Adrenal gland (tissue), 9 donors: ENCODE measurements at regions not wholly inside any gene's neighbourhood (a gene's known extent, or its start where the extent isn't known, plus 50 kb on each side); places are given as distances from the start of the nearest gene placed in this dataset.

ENCODE experiments used
- DNase-seq, 7 donors: peaks; one replicate each; pipeline ENCODE4 v3.0.0-alpha.2; 2019 to 2020
- H3K27ac ChIP-seq, 5 donors: fragments of 200-600 bp; sonication (generic) in 4 of 5; 1 replicate in 3 of 5; 2 replicates in 2 of 5; pipeline versions ENCODE4 v1.5.1 to v1.8.0; 2016 to 2020; ENCODE audit warnings: mild to moderate bottlenecking in 1 of 5
- H3K27me3 ChIP-seq: fragments of 200-600 bp; 2 replicates; pipeline ENCODE4 v1.8.0; 2021
- H3K36me3 ChIP-seq, 2 donors: fragments of 200-600 bp; replicated peaks in 1 of 2; 1 replicate in 1 of 2; 2 replicates in 1 of 2; pipeline versions ENCODE4 v1.5.1 to v1.8.0; 2018 to 2022
- H3K4me1 ChIP-seq, 2 donors: fragments of 200-600 bp; replicated peaks in 1 of 2; 1 replicate in 1 of 2; 2 replicates in 1 of 2; pipeline versions ENCODE4 v1.5.1 to v1.8.0; 2018 to 2021
- H3K4me3 ChIP-seq, 4 donors: fragments of 200-600 bp; sonication (generic) in 3 of 4; one replicate each; pipeline ENCODE4 v1.5.1; 2016 to 2018
- H3K9me3 ChIP-seq, 3 donors: fragments of 200-600 bp; sonication (generic) in 1 of 3; replicated peaks in 1 of 3; 1 replicate in 2 of 3; 2 replicates in 1 of 3; pipeline versions ENCODE4 v1.5.1 to v1.8.0; 2016 to 2021
- CTCF ChIP-seq, 6 experiments: fragments of 450-650 bp in 4 of 6; fragments of 200-600 bp in 2 of 6; sonication (generic) in 1 of 6; IDR thresholded peaks; 1 replicate in 5 of 6; 2 replicates in 1 of 6; pipeline versions ENCODE4 v1.5.1 to v1.8.0; 2016 to 2021; ENCODE audit warnings: antibody characterized with exemption in 6 of 6, mild to moderate bottlenecking in 2 of 6, moderate library complexity in 1 of 6
- POLR2A ChIP-seq, 2 donors: fragments of 450-650 bp; IDR thresholded peaks; one replicate each; pipeline ENCODE4 v1.6.1; 2017; ENCODE audit warnings: antibody characterized with exemption in 2 of 2, mild to moderate bottlenecking in 2 of 2, moderate library complexity in 1 of 2
- WGBS, 4 donors: extraction: QIAGEN DNeasy Blood & Tissue Kit in 2 of 4; methylation state at CpG; one replicate each; pipeline versions ENCODE4 v1.1.5 to v1.1.7; 2013 to 2017; 5-methylcytosine and 5-hydroxymethylcytosine counted together
- intact Hi-C, 2 donors: fragments of 100-400 bp; cut with DNase I; formaldehyde crosslinking; loops; one replicate each; pipeline versions ENCODE4 v1.14.1 to v1.15.0; 2022 to 2023
- donor health status: healthy with polysubstance abuse.
- donor health status: Bipolar disorder and iron deficiency.
- donor health status: DM: yes; HTN: yes; CAD: no.
- donor health status: DM: no; HTN: no; CAD: no.
- donor health status: DM: no; HTN: no; CAD: no.

- Histone ChIP-seq H3K4me3 (no peak overlapping the region), H3K9me3 (no peaks in the 10 kb centered on the region), H3K27ac (no peak overlapping the region), H3K27me3 (no peaks in the 10 kb centered on the region), H3K4me1 (peaks cover 0 to 5% of the 10 kb centered on the region in 2 donors), H3K36me3 (no peaks in the 10 kb centered on the region)
- 86 to 94% (median 90%) methylated on average over 11 of the region's 11 CpGs for WGBS, 4 donors
- DNase-seq, result no peak
- TF ChIP-seq POLR2A (IDR thresholded peaks at IDR 0.05) (no peak), CTCF (IDR thresholded peaks at IDR 0.05) (no peak)
- intact Hi-C loops, result no loop called here
These were observed 401.6 kb upstream of the ZNF507 start for GRCh38 chr19:31943778-31944177.

- WGBS, 4 donors, result 89 to 94% (median 90%) methylated on average over 3 of the region's 3 CpGs
- no peaks in the 10 kb centered on the region for H3K36me3 ChIP-seq
- no peak for DNase-seq
These were observed 401.1 kb upstream of the ZNF507 start for GRCh38 chr19:31944326-31944725.

GRCh38 chr19:31946491-31946890 lies 398.9 kb upstream of the ZNF507 start:
- 47 to 74% (median 55%) methylated on average over 4 of the region's 4 CpGs for WGBS, 4 donors
- Histone ChIP-seq H3K4me1 (no peaks in the 10 kb centered on the region), H3K36me3 (no peaks in the 10 kb centered on the region), H3K9me3 (no peaks in the 10 kb centered on the region), H3K4me3 (no peak overlapping the region), H3K27ac (no peak overlapping the region), H3K27me3 (no peaks in the 10 kb centered on the region)
- intact Hi-C loops, result no loop called here
- no peak for TF ChIP-seq POLR2A (IDR thresholded peaks at IDR 0.05)
- no peak for TF ChIP-seq CTCF (IDR thresholded peaks at IDR 0.05)
- DNase-seq, result peak in 1 of 7 donors; percentile 16

More at GRCh38 chr19:31944326-31944725, 401.1 kb upstream of the ZNF507 start:
- Histone ChIP-seq H3K4me3 (no peak overlapping the region), H3K4me1 (peaks cover 0 to 5% of the 10 kb centered on the region in 2 donors), H3K9me3 (no peaks in the 10 kb centered on the region), H3K27ac (no peak overlapping the region), H3K27me3 (no peaks in the 10 kb centered on the region)
- TF ChIP-seq CTCF (IDR thresholded peaks at IDR 0.05) (no peak), POLR2A (IDR thresholded peaks at IDR 0.05) (no peak)
- intact Hi-C loops, result no loop called here

GRCh38 chr19:31947436-31948115 lies 397.8 kb upstream of the ZNF507 start:
- Histone ChIP-seq H3K36me3 (no peaks in the 10 kb centered on the region), H3K4me3 (no peak overlapping the region), H3K9me3 (no peaks in the 10 kb centered on the region), H3K27me3 (no peaks in the 10 kb centered on the region), H3K27ac (no peak overlapping the region), H3K4me1 (no peaks in the 10 kb centered on the region)
- TF ChIP-seq CTCF (IDR thresholded peaks at IDR 0.05), result no peak
- no peak for TF ChIP-seq POLR2A (IDR thresholded peaks at IDR 0.05)
- 83 to 91% (median 90%) methylated on average over 17 of the region's 17 CpGs for WGBS, 4 donors
- intact Hi-C loops, result no loop called here
- no peak for DNase-seq
